ENCODE measurements at regions not wholly inside any gene's neighbourhood (a gene's known extent, or its start where the extent isn't known, plus 50 kb on each side); places are given as distances from the start of the nearest gene placed in this dataset.

DNA sequence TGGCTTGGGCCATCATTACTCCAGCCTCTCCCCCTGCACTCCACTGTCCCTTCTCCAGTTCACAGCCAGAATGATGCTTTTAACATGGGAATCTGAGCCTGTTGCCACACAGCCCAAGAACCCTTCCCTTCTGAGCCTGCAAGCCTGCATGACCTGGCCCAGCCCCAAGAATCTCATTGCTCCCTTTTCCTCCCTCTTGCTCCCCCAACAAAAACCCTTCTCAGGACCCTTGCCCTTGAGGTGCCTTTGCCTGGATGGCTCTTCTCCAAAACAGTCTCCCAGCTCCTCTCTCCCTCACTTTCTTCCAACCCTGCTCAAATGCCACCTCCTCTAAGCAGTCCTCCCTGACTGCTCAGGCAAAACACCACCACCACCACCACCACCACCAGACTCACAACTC, 157.2 kb downstream of the ANKRD60 start:
- Mint-ChIP-seq H3K36me3 (ENCODE audit: unreplicated experiment) (peaks cover 7% of the 10 kb centered on the region), H3K27me3 (ENCODE audit: unreplicated experiment) (peaks cover 5% of the 10 kb centered on the region), H3K4me1 (ENCODE audit: low read depth, unreplicated experiment) (peaks cover 11% of the 10 kb centered on the region), H3K9me3 (ENCODE audit: unreplicated experiment) (peaks cover 3% of the 10 kb centered on the region), H3K27ac (ENCODE audit: unreplicated experiment) (no peak overlapping the region), H3K4me3 (ENCODE audit: unreplicated experiment) (no peak overlapping the region)
- TF ChIP-seq, protein P1, sequence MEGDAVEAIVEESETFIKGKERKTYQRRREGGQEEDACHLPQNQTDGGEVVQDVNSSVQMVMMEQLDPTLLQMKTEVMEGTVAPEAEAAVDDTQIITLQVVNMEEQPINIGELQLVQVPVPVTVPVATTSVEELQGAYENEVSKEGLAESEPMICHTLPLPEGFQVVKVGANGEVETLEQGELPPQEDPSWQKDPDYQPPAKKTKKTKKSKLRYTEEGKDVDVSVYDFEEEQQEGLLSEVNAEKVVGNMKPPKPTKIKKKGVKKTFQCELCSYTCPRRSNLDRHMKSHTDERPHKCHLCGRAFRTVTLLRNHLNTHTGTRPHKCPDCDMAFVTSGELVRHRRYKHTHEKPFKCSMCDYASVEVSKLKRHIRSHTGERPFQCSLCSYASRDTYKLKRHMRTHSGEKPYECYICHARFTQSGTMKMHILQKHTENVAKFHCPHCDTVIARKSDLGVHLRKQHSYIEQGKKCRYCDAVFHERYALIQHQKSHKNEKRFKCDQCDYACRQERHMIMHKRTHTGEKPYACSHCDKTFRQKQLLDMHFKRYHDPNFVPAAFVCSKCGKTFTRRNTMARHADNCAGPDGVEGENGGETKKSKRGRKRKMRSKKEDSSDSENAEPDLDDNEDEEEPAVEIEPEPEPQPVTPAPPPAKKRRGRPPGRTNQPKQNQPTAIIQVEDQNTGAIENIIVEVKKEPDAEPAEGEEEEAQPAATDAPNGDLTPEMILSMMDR (IDR thresholded peaks at IDR 0.05; ENCODE audit: partially characterized antibody, unreplicated experiment) = no peak
- no peak for DNase-seq

DNA sequence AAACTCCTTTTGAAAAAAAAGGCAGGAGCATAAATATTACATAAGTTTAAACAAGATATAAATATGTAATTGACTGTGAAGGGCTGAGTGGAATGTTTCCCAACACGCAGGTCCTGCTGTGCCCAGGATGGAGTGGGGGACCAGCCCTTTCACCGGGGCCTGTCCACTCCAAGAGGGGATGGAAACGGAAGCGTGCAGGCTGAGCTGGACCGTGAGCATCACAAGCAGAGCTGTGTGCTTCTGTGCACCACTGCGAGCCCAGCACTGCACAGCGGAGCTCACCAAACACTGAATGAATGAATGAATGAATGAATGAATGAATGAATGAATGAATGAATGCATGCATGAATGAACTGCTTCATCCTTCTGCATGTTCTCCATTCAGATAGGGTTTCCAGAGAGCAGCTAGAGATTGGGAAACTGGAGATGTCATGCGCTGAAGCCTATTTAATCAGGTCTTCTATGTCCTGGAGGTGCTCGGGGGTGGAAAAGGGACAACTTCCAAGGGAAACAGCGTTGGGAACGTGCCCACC, 157.7 kb downstream of the ANKRD60 start:
- peaks cover 7% of the 10 kb centered on the region for H3K36me3 Mint-ChIP-seq (ENCODE audit: unreplicated experiment)
- H3K4me1 Mint-ChIP-seq (ENCODE audit: low read depth, unreplicated experiment) = peaks cover 10% of the 10 kb centered on the region
- DNase-seq = no peak
- TF ChIP-seq, protein P1 (IDR thresholded peaks at IDR 0.05; ENCODE audit: partially characterized antibody, unreplicated experiment) = no peak
- H3K9me3 Mint-ChIP-seq (ENCODE audit: unreplicated experiment) = peaks cover 3% of the 10 kb centered on the region
- no peak overlapping the region for H3K4me3 Mint-ChIP-seq (ENCODE audit: unreplicated experiment)
- H3K27ac Mint-ChIP-seq (ENCODE audit: unreplicated experiment) = no peak overlapping the region
- peaks cover 5% of the 10 kb centered on the region for H3K27me3 Mint-ChIP-seq (ENCODE audit: unreplicated experiment)

DNA sequence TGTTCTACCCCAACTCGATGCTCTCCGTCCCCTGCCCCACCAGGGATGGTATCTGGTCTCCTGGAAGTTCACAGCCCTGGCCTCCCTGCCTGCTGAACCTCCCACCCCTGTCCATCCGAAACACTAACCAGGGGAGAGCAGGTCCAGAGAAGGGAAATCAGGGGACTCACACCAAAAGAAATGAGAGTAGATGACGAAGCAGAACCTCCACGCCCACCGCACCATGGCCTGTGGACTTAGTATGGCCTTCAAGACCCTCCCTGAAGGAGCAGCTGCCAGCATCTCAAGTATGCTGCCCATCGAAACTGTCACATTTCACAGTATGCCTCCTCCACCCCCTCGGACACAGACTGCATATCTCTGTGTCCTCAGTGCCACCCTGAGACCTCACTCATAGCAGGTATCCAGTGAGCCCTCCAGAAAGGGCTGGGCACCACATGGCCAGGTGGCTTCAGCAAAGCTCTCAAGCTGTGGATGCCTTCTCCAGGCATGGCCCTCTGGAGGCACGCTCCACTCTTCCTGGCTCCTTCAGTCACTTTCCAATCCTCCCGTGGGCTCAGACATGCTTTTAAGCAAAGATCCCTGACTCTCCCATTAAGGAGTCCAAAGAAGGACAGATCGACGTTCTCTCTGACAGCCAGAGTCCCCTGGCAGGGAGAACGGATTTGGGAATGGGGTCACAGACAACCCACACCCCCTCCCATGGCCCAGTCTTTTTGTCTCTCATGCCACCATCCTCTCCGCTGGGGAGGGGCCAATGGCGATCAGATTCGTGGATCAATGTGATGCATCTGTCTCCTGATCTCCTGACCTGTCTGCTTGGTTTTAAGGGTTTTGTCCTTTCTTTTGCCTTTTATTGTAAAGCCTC, 158.4 kb downstream of the ANKRD60 start:
- H3K36me3 Mint-ChIP-seq (ENCODE audit: unreplicated experiment) = peaks cover 7% of the 10 kb centered on the region
- DNase-seq = no peak
- peaks cover 3% of the 10 kb centered on the region for H3K9me3 Mint-ChIP-seq (ENCODE audit: unreplicated experiment)
- peak overlapping the region; percentile 58 for H3K4me3 Mint-ChIP-seq (ENCODE audit: unreplicated experiment)
- peaks cover 8% of the 10 kb centered on the region for H3K4me1 Mint-ChIP-seq (ENCODE audit: low read depth, unreplicated experiment)
- H3K27ac Mint-ChIP-seq (ENCODE audit: unreplicated experiment) = no peak overlapping the region
- TF ChIP-seq, protein P1 (IDR thresholded peaks at IDR 0.05; ENCODE audit: partially characterized antibody, unreplicated experiment) = no peak
- peaks cover 5% of the 10 kb centered on the region for H3K27me3 Mint-ChIP-seq (ENCODE audit: unreplicated experiment)

DNA sequence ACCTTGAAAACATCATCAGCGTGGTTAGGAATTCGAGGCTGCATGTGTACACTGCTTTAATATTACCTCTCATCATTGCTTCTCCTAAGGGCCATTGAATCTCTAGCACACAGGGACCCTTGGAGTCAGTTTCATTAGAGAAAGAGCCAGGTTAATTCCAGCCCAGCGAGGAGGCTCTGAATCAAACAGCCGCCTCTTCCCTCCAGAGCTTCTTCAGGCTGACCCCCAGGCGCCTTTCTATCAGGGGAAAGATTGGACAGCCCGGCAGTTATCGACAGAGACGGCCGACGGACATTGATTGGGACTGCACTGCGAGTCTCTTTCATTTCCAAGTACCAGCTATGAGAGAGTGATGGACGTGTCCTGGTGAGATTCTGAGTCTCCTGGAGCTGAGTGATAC, 159.2 kb downstream of the ANKRD60 start:
- H3K4me3 Mint-ChIP-seq (ENCODE audit: unreplicated experiment) = no peak overlapping the region
- peaks cover 8% of the 10 kb centered on the region for H3K4me1 Mint-ChIP-seq (ENCODE audit: low read depth, unreplicated experiment)
- H3K27ac Mint-ChIP-seq (ENCODE audit: unreplicated experiment) = no peak overlapping the region
- peaks cover 5% of the 10 kb centered on the region for H3K27me3 Mint-ChIP-seq (ENCODE audit: unreplicated experiment)
- TF ChIP-seq, protein P1 (IDR thresholded peaks at IDR 0.05; ENCODE audit: partially characterized antibody, unreplicated experiment) = no peak
- DNase-seq = no peak
- peaks cover 3% of the 10 kb centered on the region for H3K9me3 Mint-ChIP-seq (ENCODE audit: unreplicated experiment)
- H3K36me3 Mint-ChIP-seq (ENCODE audit: unreplicated experiment) = peaks cover 7% of the 10 kb centered on the region

Measured in glutamatergic neuron (in vitro differentiated cells).